CD1c-positive myeloid dendritic cell (primary cell): ENCODE measurements at regions not wholly inside any gene's neighbourhood (a gene's known extent, or its start where the extent isn't known, plus 50 kb on each side); places are given as distances from the start of the nearest gene placed in this dataset.
"Not testable (repeated sequence)": the region's sequence is repeated elsewhere in the genome, so short reads cannot be mapped to it uniquely, and the experiment has no call there.

Experiments used
- DNase-seq: peaks from one replicate; pipeline ENCODE4 v3.0.0-alpha.2; 2016; ENCODE audit errors: extremely low spot score

DNA sequence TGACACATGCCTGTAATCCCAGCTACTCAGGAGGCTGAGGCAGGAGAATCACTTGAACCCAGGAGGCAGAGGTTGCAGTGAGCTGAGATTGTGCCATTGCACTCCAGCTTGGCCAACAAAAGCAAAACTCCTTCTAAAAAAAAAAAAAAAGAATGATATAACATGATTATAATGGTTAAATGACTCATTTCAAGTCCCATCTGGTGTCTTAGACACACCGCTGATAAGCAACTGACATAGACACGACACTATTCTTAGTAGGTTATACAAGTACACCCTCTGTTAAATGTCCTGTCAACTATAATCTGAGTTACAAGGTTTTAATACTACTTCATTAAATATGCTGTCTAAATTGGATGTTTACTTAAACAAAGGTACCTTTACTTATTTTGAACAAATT is 405.3 kb upstream of the CLINT1 start:
- no peak for DNase-seq

- DNase-seq = no peak
These were observed 402.9 kb upstream of the CLINT1 start for GRCh38 chr5:158261674-158262367.

GRCh38 chr5:158256096-158256495 is 397.2 kb upstream of the CLINT1 start:
- no peak for DNase-seq

GRCh38 chr5:158255609-158256008 is 396.7 kb upstream of the CLINT1 start:
- DNase-seq = no peak

GRCh38 chr5:158246661-158247060 is 387.7 kb upstream of the CLINT1 start:
- no peak for DNase-seq

- no peak for DNase-seq
These were observed 386.6 kb upstream of the CLINT1 start for GRCh38 chr5:158245513-158245912.

GRCh38 chr5:158244882-158245281 is 385.9 kb upstream of the CLINT1 start:
- DNase-seq = no peak

GRCh38 chr5:158236511-158237335 is 377.8 kb upstream of the CLINT1 start:
- DNase-seq = no peak

- no peak for DNase-seq
These were observed 376.2 kb upstream of the CLINT1 start for GRCh38 chr5:158235159-158235547.

DNA sequence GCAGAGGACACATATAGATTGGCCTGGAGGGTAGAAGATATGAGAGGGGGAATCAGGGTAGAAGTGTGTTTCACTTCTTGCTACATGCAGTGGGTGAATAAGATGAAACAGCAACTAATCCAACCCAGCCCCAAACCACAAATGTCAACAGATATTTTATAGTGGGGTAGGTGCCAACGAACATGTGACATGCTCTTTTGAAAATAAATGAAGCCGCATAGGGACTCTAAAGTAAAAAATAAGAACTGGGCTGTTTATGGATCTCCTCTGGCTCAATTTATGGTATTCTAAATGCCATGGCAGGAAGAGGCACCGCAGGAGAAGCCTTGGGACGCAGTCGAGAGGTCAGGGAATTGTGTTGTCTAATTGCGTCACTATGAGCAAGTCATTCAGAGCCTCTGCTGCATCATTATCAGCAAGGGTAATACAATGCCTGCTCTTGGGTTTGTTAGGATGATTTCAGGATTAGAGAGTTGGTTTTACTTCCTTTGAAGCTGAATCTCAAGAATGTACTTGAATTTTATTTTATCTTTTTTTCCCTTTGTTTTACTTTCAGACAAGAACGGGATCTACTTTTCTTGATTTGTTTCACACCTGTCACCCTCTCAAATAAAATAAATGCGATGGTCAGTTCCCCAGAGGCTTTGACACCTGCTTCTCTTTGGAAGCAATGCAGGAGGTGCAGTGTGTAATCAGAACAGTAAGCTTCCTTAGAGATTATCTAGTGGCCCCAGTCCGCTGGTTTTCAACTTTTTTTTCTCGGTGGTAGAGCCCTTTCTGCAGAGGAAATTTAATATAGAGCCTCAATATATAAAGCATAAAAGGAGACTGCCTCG is 375.6 kb upstream of the CLINT1 start:
- peak; percentile 9 for DNase-seq

GRCh38 chr5:158233735-158234322 is 374.9 kb upstream of the CLINT1 start:
- peak; percentile 7 for DNase-seq

DNA sequence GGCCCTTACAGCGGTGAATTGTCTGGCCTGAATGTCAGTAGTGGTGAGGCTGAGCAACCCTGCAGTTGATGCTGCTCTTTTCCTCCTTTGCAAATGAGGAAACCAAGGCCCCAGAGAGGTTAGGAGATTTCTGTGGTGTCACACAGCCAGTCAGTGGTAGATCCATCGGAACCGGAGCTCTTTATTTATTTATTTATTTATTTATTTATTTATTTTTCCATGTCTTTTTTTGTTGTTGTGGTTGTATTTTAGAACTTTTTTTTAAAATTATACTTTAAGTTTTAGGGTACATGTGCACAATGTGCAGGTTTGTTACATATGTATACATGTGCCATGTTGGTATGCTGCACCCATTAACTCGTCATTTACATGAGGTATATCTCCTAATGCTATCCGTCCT is 368.4 kb upstream of the CLINT1 start:
- DNase-seq = not testable (repeated sequence)

GRCh38 chr5:158226496-158226895 is 367.6 kb upstream of the CLINT1 start:
- no peak for DNase-seq

DNA sequence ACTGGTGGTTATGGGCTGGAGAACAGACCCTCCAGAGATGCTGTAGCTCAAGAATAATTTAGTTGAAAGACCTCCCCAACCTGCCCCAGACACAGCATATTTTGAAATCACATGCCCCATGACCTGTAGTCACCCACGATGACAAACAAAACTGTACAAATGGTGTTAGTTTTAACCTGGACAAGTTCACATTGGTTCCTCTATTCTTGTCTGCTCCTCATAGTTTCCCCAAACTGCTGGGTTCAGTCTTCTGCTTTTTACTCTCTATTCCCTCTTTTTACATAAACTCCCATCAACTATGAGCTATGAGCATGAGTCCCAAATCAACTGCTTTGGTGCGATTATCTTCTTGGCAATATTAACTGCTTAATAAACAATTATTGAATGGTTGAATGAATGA is 365.3 kb upstream of the CLINT1 start:
- peak; percentile 77 for DNase-seq

- no peak for DNase-seq
These were observed 364.2 kb upstream of the CLINT1 start for GRCh38 chr5:158223054-158223600.

- DNase-seq = peak; percentile 46
These were observed 354.0 kb upstream of the CLINT1 start for GRCh38 chr5:158212917-158213316.

DNA sequence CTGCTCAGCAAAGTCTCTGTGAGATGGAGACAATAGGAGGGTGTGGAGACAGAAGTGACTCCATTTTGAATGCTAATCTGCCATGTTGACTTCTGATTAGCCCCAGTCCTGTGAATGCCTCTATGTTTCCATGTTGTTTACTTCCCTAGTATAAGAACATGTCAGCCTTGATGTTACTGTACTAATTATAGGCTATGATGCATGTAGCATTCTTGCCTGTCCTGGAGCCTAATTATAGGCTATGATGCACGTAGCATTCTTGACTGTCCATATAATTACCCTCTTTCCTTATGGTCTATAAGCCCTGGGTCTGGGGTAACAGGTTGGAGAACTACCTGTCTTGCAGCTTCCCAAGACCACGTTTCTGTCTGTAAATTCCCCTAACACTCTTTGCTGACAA is 353.3 kb upstream of the CLINT1 start:
- no peak for DNase-seq

GRCh38 chr5:158209219-158209908 is 350.4 kb upstream of the CLINT1 start:
- no peak for DNase-seq

- no peak for DNase-seq
These were observed 348.8 kb upstream of the CLINT1 start for GRCh38 chr5:158207733-158208132.

DNA sequence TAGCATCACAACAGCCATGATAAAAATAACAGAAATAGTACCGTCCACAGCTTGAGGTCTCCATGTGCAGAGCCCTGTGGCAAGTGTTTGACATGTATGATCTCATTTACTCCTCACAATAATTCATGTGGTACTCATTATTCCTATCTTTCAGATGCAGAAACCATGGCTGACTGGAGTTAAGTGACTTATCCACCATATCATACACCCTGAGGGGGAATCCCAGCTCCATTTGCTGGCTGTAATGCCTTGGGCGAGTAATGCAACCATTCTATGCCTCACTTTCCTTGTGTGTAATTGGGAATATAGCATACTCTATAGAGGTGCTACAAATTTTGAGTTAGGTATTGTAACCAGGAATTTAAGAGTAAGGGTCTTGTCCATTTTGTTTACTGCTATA is 347.0 kb upstream of the CLINT1 start:
- no peak for DNase-seq

DNA sequence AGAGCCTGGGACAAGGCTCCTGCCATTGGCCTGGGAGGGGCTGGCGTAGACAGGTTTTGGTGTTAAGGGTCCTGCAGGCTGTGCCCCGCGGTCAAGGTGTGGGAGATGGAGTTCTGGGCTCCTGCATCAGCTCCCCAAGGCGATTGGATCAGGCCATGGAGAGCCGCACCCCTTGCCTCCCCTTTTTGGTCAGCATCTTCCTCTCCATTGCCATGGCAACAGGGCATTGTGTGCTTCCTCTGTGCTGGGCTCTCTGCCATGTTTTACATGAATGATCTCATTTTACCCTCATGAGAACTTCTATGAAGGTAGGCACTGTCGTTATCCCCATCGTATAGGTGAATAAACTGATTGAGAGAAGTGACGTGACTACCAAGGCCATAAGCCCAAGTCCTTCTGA is 344.3 kb upstream of the CLINT1 start:
- DNase-seq = no peak
